Anterior cingulate cortex (tissue), 58 donors: ENCODE measurements at regions not wholly inside any gene's neighbourhood (a gene's known extent, or its start where the extent isn't known, plus 50 kb on each side); places are given as distances from the start of the nearest gene placed in this dataset.
"Not testable (repeated sequence)": the region's sequence is repeated elsewhere in the genome, so short reads cannot be mapped to it uniquely, and the experiment has no call there.

Experiments used
- DNase-seq, 58 donors: peaks; one replicate each; lab custom pipeline; 2025; lab: John Stamatoyannopoulos, UW

DNA sequence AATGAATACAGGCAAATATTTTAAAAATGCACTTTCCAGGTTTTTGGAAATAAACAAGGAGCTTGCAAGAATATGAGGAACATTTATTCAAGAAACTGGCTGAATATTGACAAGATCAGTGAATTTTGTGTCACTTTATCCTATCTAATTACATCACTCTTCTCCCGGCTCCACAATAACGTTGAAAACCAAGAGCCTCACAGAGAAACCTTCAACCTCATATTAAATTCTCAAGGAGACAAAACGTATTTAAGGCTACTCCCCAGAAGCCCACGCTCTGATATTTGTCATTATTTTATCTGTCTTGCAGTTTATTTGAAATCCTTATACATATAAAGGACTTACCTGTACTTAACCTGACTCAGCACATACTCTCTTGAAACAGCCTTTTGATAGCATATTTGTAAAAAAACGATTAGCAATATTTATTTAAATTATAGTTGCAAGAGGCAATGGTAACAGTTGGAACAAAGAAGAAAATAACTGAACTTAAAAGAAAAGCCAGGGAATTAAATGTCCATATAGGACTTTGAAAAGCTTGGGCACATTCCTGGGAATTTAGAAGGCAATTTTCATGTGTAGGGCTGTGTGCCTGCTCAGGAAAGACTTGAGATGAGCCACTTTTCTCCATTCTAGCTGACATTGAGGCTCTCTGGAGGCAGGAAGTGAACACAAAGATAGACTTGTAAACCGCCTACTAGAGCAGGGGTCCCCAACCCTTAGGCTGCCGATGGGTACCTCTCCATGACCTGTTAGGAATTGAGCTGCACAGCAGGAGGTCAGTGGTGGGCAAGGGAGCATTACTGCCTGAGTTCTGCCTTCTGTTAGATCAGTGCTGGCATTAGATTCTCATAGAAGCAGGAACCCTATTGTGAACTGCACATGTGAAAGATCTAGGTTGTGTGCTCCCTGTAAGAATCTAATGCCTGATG is 636.4 kb downstream of the SLC16A7 start:
- DNase-seq = no peak

DNA sequence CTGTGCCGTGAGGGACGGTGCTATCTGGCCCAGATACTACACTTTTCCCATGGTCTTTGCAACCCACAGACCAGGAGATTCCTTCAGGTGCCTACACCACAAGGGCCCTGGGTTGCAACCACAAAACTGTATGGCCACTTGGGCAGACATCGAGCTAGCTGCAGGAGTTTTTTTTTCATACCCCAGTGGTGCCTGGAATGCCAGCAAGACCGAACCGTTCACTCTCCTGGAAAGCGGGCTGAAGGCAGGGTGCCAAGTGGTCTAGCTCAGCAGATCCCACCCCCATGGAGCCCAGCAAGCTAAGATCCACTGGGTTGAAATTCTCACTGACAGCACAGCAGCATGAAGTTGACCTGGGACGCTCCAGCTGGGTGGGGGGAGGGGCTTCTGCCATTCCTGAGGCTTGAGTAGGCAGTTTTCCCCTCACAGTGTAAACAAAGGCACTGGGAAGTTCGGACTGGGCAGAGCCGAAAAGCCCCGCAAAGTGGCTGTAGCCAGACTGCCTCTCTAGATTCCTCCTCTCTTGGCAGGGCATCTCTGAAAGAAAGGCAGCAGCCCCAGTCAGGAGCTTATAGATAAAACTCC is 638.9 kb downstream of the SLC16A7 start:
- not testable (repeated sequence) for DNase-seq

DNA sequence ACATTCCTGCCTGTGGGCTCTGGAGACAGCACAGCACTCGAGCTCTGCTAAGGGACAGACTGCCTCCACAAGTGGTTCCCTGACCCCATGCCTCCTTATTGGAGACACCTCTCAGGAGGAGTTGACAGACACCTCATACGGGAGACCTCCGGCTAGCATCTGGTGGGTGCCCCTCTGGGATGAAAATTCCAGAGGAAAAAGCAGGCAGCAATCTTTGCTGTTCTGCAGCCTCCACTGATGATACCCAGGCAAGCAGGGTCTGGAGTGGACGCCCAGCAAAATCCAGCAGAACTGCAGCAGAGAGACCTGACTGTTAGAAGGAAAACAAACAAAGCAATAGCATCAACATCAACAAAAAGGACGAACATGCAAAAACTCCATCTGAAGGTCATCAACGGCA is 639.4 kb downstream of the SLC16A7 start:
- DNase-seq = no peak

DNA sequence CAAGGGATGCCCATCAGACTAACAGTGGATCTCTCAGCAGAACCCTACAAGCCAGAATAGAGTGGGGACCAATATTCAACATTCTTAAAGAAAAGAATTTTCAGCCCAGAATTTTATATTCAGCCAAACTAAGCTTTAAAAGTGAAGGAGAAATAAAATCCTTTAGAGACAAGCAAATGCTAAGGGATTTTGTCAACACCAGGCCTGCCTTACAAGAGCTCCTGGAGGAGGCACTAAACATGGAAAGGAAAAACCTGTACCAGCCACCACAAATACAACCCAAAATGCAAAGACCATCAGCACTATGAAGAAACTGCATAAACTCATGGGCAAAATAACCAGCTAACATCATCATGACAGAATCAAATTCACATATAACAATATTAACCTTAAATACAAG is 640.6 kb downstream of the SLC16A7 start:
- DNase-seq = not testable (repeated sequence)

DNA sequence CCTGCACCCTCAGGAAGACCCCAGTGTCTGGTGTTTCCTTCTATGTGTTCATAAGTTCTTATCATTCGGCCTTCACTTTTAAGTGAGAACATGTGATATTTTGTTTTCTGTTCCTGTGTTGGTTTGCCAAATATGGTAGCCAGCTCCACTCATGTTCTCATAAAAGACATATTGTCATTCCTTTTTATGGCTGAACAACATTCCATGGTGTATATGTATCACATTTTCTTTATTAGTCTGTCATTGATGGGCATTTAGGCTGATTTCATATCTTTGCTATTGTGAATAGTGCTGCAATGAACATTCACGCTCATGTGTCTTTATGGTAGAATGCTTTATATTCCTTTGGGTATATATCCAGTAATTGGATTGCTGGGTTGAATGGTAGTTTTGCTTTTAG is 645.1 kb downstream of the SLC16A7 start:
- DNase-seq = no peak

DNA sequence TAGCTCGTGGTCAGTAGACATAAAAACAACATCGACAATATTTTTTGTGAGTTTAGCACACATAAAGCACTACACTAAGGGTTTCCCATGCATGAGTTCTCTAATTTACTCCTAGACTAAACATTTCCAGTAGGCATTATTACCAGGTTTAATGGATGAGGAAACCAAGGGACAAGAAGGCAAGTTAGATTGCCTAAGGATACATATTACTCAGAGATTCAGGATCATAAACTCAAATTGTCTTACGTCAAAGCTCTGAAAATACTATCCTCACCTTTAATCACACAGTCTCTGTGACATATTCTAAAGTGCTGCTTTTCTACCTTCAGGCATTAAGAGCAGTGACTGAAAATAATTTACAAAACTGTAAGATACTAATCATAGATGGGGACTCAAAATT is 655.3 kb downstream of the SLC16A7 start:
- DNase-seq = no peak

DNA sequence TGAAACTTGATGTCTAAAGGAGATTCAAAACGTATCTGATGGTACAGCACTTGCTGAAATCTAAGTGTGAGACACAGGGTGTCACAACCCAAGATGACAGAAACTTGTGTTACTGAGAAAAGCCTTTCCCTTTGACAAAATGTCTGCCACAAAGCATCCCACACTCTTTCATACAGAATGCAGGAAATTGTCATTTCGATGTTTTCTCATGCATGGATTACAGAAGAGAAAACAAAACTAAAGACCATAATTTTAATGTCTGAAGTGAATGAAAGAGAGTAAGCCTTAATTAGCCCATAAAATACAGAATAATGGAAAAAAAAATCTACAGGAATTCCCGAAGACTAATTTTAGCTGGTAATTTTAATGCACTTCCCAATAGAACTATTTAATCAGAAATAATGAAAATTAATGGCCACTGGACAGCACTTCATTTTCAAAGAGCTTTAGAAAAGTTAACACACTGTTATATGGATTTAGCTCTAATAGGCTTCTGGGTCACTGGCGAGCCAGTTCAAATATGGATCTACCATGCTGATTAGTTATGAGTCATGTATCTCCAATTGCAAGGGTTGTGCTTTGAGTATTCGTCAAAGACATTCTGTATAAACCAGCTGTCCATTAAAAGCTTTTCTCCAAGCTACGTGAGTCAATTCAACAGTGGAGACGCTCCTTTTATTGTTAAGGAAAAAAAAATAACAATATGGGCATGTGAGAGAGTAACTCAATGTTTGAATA is 656.7 kb downstream of the SLC16A7 start:
- no peak for DNase-seq

DNA sequence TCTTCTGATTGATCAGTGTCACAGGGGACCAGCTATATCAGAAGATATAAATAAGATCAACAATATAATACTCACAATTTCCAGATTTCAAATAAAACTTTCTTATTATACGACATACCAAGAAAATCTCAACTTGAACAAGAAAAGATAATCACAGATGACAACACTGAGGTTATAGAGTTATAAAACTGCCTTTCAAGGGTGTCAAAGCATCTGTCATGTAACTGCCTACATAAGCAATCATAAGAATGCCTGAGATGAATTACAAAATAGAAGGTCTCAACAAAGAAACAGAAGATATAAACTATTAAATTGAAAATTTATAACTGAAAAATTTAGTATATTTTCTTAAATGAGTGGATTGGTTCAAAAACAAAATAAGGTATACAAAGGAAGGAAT is 659.2 kb downstream of the SLC16A7 start:
- no peak for DNase-seq

DNA sequence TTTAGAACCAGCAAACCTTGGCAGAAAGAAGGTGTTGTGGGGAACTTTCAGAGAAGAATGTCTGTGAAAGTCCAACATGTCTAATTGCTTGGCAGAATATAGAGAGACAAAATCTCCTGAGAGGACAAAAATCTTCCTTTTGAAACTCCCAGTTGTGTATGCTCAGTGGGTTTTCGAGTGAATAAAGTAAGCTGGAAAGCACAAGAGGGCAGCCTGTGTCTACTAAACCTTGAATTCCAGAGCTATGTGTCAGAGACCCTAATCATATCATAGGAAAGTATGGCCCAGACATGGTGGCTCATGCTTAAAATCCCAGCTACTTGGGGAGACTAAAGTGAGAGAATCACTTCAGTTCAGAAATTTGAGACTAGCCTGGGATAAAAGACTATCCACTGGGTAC is 661.2 kb downstream of the SLC16A7 start:
- DNase-seq = no peak

DNA sequence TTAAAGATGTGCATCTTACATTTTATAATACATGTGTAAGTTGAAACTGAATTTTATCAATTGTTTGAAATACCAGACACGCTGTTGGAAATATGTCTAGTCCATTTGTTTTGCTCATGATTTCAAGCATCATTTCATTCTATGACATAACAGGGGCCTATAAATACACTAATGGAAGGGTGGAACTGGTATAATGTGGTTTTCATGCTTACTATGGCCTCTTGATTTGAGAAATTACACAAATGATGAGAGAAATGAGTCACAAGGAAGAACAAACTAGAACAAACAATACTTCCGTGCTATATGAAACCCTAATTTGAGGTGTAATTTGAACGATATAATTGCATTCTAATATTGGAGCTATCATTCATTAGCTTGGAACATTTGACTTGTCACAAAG is 663.4 kb downstream of the SLC16A7 start:
- no peak for DNase-seq

DNA sequence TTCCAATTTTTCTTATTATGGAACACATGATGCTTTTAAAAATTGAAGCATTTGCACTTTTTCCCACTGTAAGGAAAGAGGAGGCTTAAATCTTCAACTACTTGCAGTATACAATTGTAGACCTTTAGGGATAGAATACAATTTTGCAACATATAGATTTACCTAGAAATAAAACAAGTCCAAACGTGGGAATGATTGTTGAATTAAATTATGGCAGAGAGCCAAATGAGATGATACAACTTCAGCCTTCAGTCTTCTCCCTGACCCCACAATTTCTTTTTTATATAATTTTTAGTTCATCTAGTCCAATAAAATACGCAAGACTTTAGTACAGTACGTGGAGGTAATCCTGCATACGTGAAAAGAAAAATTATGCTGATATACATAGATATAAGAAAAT is 666.5 kb downstream of the SLC16A7 start:
- no peak for DNase-seq

DNA sequence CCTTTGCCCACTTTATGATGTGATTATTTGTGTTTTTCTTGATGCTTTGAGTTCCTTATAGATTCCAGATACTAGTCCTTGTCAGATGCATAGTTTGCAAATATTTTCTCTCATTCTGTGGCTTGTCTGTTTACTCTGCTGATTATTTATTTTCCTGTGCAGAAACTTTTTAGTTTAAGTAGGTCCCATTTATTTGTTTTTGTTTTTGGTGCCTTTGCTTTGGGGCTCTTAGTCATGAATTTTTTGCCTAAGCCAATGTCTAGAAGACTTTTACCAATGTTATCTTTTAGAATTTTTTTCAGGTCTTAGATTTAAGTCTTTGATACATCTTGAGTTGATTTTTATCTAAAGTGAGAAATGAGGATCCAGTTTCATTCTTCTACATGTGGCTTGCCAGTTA is 667.3 kb downstream of the SLC16A7 start:
- DNase-seq = no peak

DNA sequence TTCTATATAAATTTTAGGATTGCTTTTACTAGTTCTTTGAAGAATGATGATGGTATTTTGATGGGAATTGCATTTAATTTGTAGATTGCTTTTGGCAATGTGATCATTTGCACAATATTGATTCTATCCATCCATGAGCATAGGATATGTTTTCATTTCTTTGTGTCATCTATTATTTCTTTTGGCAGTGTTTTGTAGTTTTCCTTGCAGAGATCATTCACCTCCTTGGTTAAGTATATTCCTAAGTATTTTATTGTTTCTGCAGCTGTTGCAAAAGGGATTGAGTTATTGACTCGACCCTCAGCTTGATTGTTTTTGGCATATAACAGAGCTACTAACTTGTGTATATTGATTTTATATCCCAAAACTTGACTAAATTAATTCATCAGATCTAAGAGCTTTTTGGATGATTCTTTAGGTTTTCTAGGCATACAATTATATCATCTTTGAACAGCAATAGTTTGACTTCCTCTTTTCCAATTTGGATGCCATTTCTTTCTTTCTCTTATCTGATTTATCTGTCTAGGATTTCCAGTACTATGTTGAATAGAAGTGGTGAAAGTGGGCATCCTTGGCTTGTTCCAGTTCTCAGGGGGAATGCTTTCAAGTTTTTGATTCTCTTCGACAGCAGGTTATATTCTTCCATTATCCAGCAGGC is 668.1 kb downstream of the SLC16A7 start:
- no peak for DNase-seq

DNA sequence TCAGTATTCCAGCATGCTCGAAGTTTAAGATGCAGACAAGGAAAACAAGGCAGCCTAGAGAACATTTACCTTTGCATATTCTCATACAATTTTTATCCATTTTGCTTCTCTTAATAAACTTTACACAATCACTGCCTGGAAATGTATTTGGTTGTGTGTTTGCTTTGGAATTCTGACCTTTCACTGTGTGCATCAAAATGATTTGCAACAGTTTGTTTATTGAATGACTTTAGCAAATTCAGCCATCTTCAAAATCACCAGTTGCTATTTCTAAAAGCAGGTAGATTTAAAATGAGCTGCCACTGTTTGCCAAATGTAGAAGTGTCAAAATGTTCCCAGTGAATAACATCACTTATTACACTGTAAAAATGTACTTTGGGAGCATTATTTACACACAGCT is 669.9 kb downstream of the SLC16A7 start:
- no peak for DNase-seq

DNA sequence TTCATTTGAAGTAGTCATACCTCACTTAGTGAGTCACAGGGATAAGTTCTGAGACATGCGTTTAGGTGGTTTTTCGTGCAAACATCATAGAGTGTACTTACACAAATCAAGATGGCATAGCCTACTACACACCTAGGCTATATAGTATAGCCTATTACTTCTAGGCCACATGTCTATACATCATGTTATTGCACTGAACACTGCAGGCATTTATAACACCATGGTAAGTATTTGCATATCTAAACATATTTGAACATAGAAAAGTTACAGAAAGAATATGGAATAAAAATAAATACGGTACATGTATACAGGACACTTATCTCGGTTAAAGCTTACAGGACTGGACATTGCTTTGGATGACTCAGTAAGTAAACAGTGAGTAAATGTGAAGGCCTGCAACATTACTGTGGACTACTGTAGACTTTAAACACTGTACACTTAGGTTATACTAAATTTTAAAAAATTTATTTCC is 670.6 kb downstream of the SLC16A7 start:
- no peak for DNase-seq

DNA sequence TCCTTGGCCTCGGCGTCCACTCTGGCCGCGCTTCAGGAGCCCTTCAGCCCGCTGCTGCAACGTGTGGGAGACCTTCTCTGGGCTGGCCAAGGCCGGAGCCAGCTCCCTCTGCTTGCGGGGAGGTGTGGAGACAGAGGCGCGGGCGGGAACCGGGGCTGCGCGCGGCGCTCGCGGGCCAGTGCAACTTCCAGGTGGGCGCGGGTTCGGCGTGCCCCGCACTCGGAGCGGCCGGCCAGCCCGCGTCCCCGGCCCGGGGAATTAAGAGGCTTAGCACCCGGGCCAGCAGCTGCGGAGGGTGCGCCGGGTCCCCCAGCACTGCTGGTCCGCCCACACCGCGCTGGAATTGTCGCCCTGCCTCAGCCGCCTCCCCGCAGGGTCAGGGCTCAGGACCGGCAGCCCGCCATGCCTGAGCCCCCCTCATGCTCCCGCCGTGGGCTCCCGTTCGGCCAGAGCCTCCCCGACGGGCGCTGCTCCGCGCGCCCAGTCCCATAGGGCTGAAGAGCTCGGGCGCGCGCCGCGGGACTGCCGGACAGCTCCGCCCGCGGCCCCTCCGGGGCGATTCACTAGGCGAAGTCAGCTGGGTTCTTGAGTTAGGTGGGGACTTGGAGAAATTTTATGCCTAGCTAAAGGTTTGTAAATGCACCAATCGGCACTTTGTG is 673.9 kb downstream of the SLC16A7 start:
- DNase-seq = no peak

DNA sequence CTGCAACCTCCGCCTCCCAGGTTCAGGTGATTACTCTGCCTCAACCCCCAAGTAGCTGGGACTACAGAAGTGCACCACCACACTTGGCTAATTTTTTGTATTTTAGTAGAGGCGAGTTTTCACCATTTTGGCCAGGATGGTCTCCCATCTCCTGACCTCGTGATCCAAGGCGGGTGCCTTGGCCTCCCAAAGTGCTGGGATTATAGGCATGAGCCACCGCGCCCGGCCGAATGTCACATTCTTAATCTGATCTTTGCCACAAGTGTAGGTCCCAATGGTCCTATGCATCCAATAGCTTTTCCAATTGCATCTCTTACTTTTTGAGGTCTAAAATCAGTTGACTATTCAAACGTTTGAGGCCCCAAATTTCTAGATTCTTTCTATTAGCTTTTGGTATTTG is 676.0 kb downstream of the SLC16A7 start:
- DNase-seq = no peak

DNA sequence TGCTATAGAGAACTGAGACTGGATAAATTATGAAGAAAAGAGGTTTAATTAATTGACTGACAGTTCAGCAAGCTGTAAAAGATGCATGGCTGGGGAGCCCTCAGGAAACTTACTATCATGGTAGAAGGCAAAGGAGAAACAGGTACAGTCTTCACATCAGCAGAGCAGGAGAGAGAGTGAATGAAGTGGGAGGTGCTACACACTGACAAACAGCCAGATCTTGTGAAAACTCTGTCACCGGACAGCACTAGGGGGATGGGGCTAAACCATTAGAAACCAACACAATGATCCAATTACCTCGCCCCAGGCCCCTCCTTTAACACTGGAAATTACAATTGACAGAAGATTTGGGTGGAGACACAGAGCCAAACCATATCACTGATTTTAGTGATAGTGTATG is 682.4 kb downstream of the SLC16A7 start:
- no peak for DNase-seq

DNA sequence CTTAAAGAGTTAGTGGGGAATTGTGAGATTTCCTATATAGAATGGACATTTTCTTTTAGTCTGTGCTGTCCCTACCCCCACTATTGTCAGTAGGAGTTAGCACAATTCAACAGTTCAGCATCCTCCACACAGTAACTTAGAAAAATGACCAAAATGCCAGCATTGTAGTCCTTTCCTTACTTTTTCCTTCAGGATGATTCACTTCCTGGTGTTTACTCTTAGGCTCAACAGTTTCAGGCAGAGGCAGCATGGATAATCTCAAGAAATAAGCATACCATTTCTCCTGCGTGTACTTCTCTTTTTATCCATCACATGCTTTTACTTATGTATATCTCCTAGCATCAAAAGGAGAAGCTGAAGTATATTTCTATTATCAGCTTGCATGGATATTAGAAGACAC is 683.4 kb downstream of the SLC16A7 start:
- no peak for DNase-seq

DNA sequence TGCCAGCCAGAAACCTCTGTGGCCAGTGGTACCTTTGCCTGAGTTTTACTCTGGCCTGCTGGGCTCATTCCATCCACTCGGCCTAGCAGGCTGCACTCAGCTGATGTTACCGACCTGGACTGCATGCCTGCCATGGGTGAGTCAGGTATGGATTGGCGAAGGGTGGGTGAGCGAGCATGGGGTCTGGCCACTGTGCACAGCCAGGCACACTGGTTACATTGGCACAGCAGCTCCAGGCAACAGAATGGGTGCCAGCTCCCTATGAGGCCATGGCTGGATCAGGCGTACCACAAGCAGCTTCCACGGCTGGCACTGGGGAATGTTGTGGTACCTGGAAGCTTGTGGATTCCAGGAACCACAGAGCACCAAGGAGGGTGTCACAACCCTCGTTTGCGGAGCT is 685.7 kb downstream of the SLC16A7 start:
- DNase-seq = no peak
